SK-N-MC (cell line): ENCODE measurements at regions not wholly inside any gene's neighbourhood (a gene's known extent, or its start where the extent isn't known, plus 50 kb on each side); places are given as distances from the start of the nearest gene placed in this dataset.

Source experiments
- FOXP2 ChIP-seq: optimal IDR thresholded peaks from 2 replicates; pipeline ENCODE3; 2011; ENCODE audit warnings: mild to moderate bottlenecking, moderate library complexity; ENCODE audit not compliant: insufficient read depth; ENCODE audit errors: extremely low read length, control extremely low read depth
- POLR2AphosphoS5 ChIP-seq: IDR thresholded peaks from 2 replicates; pipeline ENCODE4 v1.6.1; 2012; ENCODE audit warnings: mild to moderate bottlenecking, low read depth, low read length, borderline replicate concordance

DNA sequence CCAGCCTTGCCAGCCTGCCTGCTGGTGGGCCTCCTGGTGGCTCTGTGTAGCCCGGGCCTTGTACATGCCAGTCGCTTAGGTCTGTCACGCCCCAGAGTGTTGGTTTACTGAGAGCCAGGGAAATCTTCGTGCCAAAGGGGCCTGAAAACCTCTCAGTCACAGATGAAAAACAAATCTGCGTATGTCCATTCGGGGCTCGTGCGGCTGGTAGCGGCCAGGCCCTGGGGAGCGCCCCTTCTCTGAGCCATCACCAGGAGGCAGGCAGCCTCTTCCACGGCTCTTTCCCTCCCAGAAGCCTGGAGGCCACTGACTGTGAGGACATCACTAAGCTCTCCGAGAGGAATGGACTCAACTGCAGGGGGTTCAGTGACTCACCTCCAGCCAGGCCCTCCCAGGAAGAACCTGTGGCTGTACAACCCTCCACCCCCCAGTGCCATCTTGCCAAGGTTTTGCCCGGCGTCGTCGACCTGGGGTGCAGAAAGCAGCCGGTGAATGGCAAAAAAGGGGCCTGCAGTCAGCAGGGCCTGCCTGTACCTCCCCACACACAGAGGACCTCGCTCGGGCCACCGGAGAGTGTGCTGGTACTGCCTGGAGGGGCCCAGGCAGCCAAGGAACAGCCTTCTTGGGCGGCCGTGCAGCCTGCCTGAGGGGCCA lies 162.2 kb downstream of the BCOR start:
- TF ChIP-seq POLR2AphosphoS5 (no peak), FOXP2 (no peak)
